Kidney glomerular epithelial cell (primary cell): ENCODE measurements at regions not wholly inside any gene's neighbourhood (a gene's known extent, or its start where the extent isn't known, plus 50 kb on each side); places are given as distances from the start of the nearest gene placed in this dataset.
"Not testable (repeated sequence)": the region's sequence is repeated elsewhere in the genome, so short reads cannot be mapped to it uniquely, and the experiment has no call there.

Experiments
- DNase-seq: peaks from one replicate; lab custom pipeline; 2025; lab: John Stamatoyannopoulos, UW

DNA sequence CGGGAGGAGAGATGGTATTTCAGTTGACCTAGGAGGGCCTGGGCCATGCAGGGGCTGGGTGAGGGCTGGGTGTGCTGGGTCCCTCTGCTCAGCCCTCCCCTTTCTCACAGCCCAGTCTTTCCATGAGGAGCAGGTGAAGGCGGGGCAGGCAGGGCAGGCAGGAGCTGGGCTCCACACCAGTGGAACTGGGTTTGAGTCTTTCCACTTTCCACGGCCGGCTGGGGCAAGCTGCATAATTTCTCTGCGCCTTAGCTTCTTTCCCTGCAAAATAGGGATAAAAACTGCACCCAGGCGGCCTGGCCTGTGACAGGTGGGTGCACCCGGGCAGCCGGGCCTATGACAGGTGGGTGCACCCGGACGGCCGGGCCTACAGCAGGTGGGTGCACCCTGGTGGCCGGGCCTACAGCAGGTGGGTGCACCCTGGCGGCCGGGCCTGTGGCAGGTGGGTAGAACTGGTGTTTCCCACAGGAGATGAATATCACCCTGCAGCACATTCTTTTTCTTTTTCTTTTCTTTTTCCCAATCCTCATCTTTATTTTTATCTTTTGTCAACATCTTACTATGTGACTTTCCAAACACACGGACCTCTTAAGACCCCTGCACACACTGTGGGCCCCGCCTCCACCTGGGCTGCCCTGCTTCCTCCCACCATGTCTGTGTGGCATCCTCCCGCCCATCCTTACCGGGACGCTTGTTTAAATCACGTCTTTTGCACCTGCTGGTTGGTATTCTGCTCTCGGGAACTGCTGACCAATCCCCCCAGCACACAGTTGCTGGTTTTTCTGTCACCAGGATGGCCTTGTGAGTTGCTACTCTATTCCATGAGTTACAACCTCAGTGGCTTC is 111.3 kb downstream of the NPIPB11 start:
- not testable (repeated sequence) for DNase-seq

DNA sequence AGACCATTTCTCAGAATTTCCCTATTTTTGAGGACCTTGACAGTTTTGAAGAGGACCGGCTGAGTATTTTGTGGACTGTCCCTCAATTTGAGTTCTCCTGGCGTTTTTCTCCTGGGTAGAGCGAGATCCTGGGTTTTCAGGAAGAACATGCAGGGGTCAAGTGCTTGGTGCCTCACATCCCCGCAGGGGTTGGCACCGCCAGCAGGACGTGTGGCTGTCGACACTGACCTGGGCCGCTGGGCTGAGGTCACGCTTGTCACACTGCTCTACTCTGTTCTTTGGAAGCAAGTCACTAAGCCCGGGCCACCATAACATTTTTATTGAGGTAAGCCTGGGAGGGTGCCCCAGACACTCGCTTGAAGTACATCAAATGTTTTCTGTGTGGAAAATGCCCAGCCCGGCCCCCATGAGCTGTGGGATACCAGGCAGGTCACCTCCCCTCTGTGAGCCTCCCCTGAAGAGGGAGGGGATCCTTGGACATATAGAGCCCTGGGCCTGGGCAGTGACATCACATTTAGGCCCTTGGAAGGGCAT is 112.0 kb downstream of the NPIPB11 start:
- DNase-seq: not testable (repeated sequence)

DNA sequence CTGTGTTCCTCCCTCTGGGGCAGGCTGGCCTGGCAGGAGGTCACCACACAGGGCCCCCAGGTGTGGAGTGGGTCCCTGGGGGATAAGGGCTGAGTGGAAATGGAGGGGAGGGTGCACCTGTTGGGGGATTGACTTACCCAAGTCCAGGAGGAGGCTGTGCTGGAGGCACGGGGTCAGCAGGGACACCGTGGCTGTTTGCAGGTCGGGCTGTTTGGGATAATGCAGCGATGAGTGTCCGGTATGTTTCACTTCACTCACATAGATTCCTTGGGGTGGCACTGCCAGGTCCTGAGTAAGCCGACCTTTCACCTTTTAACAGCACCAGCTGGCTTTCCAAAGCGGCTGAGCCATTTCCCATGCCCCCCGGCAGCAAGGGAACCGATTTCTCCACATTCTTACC is 113.0 kb downstream of the NPIPB11 start:
- DNase-seq: not testable (repeated sequence)

DNA sequence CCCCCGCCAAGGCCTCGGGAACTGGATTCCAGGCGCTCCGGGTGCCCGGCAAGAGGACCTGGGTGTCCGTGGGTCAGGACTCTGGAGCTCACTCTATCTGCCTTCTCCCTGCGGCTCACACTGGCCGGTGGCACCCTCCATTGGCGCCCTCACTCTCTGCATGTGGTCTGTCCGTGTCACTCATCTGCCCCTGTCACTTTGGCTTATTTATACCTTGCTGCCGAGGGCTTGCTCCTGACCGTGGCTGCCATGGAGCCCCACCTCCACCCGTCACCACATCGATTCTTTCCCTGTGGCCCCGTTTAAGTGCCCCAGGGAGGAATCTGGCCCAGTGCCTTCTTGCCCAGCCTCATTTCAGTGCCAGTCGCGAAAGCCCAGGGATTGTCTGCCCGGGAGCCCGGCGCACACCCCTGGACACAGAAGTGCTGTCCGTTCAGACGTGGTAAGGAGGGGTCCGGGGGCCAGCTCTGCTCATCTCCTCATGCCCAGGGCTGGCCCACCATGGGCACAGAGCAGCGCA is 113.5 kb downstream of the NPIPB11 start:
- not testable (repeated sequence) for DNase-seq

DNA sequence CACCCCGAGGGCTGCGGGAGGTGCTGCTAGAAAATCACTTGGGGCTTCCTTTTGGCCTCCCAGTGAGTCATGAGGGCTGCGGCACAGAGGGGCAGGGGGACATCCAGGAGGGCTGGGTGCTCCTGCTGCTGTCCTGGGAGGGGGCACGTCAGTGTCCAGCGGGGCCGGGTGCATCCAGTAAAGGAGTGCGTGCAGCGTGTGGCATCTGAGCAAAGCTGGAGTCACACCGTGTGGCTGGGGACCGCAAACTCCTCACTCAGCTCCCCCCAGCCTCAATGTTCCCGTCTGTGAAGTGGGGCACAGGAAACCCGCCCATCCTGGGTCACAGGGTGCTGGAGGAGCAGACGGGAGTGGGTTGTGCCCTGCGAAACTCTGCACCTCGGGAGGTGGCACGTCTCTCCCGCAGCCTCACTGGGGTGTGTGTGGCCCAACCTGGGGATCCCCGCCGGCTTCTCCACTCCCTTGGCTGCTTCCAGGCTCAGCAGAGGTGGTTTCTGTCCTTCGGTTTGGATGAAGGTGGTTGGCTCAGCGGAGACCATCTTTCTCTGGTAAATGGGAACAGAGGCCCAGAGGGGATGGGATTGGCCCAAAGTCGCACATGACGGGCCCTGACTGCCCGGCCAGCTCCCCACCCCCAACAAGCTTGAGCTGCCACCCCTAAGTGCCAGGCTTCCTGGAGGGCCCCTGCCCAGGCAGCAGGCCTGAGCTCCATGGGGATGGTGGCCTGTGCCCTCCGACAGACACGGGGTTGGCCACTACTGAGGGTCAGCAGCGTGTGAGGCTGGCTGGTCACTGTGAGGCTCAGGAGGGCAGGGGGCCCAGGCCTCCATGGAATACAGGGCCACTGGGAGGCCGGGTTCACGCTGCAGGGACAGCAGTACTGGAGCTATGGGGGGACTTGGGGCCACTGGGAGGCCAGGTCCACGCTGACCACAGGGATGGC is 114.9 kb downstream of the NPIPB11 start:
- not testable (repeated sequence) for DNase-seq

DNA sequence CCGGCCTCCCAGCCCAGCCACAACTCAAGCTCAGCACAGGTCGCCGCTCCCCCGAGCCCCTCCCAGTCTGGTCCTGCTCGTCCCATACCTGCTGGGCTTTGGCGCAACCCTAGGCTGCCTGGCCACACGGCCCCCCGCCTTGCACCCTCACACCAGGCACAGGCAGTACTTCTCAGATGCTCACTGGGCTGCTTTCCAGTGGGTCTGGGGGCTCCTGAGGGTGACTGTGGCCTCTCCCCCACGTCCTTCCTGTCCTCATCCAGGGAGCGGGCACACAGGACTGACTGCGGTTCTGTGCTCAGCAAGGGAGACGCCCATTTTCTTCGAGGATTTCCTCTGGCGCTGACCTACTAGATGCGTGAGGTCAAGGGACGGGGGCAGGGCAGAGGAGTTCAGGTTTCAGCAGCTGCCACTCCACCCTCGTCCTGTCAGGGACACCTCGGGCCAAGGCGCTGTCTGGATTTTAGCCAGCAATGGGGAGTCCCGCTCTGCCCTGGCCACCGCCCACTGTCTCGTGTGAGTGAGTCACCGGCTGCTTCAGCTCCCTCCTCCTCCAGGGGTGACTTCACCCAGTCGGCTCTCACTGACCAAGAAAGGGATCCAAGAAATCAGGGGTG is 115.8 kb downstream of the NPIPB11 start:
- DNase-seq: peak; percentile 88

DNA sequence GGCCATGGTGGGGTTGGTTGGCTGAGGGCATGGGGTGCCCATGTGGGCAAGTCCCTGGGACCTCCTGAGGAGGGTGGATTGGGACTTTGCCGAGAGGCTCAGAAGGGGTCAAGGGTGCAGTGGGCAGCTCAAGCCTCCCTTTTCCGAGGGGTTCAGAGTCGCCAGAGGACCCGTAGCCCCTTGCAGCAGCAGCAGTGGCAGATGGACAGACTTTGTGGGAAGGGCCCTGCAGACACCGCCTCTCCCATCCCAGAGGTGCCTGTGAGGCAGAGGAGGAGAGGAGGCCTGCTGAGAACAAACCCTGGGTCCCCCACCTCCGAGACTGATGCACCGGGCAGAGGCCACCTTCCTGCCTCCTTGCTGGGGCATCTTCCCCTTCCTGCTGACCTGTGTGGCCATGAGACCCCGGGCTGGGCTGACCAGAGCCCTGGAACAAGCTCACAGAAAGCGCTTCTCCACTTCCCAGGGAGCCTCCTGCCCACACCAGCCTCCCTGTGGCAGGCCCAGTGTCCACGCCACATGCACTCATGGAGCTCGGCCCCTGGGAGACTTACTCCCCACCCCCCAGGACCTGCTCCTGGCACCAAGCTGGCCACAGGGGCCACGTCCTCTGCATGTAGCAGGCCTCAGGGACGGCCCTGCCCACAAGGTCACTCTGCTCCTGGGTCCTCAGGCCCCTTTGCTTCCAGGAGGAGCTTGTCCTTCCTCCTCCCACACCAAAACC is 116.8 kb downstream of the NPIPB11 start:
- DNase-seq: not testable (repeated sequence)

DNA sequence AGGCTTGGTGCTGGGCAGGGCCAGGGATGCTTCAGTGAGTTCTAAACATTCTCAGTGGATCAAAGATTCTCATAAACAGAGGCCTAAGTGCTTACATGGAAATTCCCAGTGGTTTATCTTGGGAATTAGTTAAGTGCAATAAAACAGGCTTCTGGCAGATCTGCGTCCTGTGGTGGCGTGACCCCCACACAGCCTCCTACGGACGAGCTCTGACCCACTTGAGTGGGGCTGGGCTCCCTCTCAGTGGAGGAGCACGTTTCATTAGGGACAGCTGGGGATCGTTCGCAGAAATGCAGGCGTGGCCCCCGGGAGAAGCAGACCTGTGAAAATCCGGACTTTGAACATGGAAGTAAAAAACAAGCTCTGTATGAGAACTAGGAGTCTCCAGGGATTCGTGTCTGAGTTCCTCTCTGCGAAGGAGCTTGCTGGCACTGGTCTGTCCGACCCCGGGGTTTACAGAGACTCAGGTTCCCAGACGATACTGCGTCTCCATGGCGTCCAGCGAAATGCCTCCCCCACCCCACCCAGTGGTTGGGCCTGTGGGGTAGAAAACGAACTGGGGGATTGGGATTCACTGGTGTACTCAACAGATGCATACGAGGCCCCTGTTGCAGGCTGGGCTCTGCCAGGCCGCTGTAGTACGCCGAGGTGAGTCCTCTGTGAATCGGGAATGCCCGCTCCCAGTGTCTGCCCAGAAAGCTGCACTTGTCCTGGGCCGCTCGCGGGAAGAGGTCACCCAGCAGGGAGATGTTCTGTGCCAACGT is 117.6 kb downstream of the NPIPB11 start:
- peak; percentile 76 for DNase-seq

DNA sequence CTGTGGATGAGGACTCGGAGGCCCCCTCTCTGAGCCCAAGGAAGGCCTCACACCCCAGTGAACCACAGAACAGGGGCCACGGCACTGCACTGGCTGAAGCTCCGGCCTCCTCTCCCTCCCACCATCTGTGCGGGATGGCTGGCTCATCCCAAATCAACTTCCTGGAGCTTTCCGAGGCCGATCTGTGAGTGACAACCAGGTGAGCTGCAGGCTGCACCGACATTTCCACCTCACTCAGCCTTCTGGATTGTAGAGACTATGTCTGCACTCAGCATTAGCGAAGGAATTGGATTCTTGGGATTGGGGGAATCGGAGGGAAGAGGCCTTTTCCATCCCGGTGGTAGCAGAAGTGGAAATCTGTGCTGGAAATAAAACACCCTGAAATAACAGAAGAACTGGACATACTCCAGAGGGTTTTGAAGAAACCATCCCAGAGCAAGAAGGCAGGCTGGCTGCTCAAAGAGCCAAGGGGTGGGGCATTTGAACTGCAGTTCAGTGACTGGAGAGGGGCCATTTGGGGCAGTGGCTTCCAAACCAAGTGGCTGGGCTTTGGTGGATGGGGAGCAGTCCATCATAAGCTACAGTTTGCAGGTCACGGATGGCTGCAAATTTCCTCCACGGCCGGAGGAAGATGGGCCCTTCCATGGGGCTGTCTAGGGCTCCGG is 118.5 kb downstream of the NPIPB11 start:
- DNase-seq: not testable (repeated sequence)

DNA sequence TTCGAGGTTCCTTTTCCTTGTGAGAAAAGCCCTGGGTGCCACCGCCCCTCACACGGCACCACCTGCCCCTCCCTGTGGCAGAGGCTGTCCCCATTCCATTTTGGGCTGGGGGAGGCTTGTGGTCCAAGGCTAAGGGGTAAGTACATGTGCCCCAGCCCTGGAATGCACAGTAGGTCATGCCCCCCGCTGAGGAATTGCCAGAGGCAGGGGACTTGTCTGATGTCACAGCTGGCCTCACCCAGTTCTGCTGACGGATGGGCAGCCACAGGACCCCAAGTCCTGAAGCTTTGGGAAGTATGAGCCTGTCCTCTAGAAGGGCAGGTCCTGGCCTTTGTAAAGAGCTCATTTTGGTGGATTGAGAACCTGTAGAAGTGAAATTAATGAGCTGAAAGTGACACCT is 119.3 kb downstream of the NPIPB11 start:
- DNase-seq: not testable (repeated sequence)

DNA sequence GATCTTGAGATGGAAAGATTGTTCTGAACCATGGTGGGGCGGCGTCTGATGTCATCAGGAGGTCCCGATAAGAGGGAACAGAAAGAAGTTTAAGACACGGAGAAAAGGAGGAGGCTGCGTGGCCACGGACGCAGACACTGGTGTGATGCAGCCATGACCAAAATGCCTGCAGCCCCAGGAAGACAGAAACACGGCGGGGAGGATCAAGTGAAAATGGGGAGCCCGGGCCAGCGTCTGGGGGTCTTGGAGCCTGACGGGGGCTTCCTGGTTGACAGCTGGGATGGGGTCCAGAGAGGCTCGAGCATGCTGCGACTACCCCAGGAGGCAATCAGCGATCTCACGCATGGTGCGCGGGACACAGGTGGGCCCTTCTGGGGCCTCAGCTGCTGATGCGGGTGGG is 119.7 kb downstream of the NPIPB11 start:
- not testable (repeated sequence) for DNase-seq

DNA sequence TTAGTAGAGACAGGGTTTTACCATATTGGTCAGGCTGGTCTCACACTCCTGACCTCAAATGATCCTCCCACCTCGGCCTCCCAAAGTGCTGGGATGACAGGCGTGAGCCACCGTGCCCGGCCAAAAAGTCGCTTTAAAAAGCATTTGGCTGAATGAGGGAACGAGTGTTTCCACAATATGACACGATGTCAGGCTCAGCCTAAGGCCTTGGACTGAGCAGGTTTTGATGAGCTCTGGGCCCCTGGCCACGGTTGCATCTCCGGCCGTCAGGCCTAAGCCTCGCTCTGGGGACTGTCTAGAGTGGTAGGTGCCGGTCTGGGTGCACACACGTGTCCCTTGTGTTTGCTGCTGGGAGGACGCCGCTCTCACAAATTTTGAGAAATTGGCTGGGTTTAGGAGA is 120.3 kb downstream of the NPIPB11 start:
- not testable (repeated sequence) for DNase-seq

DNA sequence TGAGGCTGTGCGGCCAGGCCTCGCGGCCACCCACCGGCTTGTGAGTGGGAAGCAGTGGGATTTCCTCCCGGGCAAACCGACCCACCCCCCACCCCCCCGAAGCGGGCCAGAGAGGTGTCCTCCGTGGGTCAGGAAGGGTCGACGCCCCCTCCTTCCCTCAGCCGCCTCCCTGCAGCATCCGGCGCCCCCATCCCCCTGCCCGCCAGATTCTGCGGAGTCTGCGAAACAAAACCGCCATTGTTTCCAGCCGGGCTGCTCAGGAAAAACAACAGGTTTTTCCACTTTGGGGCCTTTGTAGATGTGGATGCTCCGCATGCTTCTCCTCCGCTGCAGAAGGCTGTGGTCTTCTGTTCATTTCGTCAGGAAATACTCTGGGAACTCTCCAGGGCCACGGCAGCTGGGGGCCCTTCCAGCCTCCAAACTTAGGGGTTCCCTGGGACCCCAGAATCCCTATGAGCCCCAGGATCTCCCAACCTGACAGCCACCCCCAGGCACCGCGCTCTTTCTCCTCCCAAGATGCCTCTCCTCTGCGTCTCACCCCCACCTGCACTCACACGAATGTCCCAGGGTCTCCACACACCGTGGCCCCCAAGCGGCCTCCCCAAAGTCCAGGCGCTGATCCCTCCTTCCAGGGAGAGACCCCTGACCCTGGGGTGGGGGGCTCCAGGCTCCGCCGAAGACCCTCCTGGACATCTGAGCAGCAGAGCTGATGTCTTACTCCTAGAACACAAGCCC is 121.2 kb downstream of the NPIPB11 start:
- not testable (repeated sequence) for DNase-seq

DNA sequence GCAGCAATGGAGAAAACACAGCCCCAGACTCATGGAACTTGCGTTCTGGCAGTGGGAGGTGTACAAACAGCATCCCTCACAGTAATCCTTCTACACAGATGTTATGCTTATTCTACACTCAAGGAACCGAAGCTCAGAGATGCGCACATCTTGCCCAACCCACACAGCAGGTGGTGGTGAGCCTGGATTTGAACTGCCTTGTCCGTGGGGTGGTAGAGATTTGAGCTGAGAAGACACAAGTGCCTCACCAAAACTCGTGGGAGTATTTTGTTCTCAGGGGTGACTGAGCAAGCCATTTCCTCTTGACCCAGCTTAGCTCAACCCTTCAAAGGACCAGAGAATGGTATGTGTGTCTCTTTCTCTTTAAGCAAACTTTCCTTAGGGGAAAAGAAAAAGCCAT is 121.8 kb downstream of the NPIPB11 start:
- not testable (repeated sequence) for DNase-seq

DNA sequence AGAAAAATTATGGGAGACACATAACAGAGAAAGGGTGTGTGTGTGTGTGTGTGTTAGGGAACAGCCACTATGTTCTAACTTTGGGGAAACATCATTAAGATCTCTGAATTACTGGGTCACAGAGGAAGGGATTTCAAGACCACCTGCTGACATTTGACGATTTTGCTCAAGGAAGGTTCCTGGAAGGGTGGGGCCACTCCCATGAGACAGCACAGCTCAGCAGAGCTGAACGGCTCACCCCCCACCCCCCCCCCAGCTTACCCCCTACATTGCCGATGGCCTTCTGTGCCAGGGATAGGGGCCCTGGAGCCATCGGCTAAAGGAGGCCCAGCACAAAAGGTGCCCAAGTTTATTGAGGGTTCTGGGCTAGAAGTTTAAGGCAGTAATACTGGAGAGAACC is 122.4 kb downstream of the NPIPB11 start:
- not testable (repeated sequence) for DNase-seq

DNA sequence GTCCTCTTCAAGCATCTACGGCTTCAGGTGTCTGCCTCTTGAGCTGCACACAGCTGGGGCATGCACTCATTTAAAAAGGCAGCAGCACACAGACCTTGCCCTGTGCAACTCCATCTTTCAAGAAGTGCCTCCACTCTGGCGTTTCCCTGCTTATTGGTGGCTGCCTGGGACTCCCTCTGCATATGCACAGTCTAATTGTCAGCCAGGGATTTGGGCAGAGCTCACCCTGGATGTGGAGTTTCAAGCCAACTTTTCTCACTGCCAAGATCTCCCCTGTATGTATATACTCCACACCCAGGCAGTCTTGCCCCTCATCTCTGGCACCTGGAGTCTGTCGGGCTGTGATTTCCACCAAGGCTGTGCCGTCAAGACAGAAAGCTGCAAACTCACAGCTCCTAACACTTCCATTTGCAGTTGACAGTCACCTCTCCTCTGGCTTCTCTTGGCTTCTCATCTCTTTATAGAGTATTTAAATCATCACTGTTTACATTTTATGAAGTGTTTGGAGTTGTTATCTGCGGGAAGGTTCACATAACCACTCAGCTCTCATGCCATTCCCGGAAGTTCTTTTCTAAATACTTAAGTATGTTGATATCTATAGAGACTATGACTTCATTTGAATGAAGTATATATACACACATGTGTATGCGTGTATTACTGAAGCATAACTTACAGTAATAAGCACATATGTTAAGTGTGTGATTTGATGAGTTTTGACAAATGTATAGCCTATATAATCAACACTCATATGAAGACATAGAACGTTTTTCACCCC is 128.2 kb downstream of the NPIPB11 start:
- DNase-seq: not testable (repeated sequence)

DNA sequence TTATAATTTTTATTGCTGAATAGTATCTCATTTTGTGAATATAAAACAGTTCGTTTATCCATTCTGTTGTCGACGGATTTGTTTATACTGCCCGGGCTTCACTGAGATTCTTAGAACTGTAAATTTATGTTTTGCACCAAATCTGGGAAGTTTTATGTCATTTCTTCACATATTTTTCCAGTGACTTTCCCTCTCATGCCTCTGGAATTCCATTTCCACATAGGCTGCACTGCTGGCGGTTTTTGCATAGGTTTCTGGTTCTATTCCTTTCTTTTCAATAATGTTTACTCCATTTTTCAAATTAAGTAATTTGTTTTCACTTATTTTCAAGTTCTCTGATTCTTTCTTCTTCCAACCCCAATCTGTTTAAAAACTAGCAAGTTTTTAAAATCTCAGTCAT is 130.1 kb downstream of the NPIPB11 start:
- not testable (repeated sequence) for DNase-seq
